ENCODE measurements at regions not wholly inside any gene's neighbourhood (a gene's known extent, or its start where the extent isn't known, plus 50 kb on each side); places are given as distances from the start of the nearest gene placed in this dataset.

GRCh38 chr21:26224366-26224765 lies 53.8 kb upstream of the APP start:
- Histone ChIP-seq H4K20me1 (ENCODE audit: insufficient read depth, poor library complexity, severe bottlenecking) (no peaks in the 10 kb centered on the region), H3K27me3 (no peaks in the 10 kb centered on the region), H3K4me3 (no peak overlapping the region), H3K4me1 (ENCODE audit: insufficient read depth) (peaks cover 5% of the 10 kb centered on the region), H3K79me2 (no peaks in the 10 kb centered on the region), H2AFZ (no peak overlapping the region), H3K9me3 (ENCODE audit: low read depth) (no peaks in the 10 kb centered on the region), H3K36me3 (replicated peaks; ENCODE audit: insufficient read depth, low read depth) (no peaks in the 10 kb centered on the region), H3K27ac (no peak overlapping the region), H3K4me2 (no peak overlapping the region), H3K9me2 (replicated peaks; ENCODE audit: insufficient read depth) (no peaks in the 10 kb centered on the region)
- no peak for DNase-seq (ENCODE audit: low spot score)
- no peak for TF ChIP-seq EZH2phosphoT487 (IDR thresholded peaks at IDR 0.05; ENCODE audit: low read depth, severe bottlenecking, unreplicated experiment)
- no peak for TF ChIP-seq EZH2 (IDR thresholded peaks at IDR 0.05; ENCODE audit: borderline replicate concordance)
- TF ChIP-seq CTCF (IDR thresholded peaks at IDR 0.05; ENCODE audit: poor library complexity) = no peak
- 83% methylated on average over 2 of the region's 2 CpGs for WGBS (ENCODE audit: low lambda C conversion rate, missing lambda C conversion rate)

Measured in hepatocyte (in vitro differentiated cells).